ENCODE measurements at regions not wholly inside any gene's neighbourhood (a gene's known extent, or its start where the extent isn't known, plus 50 kb on each side); places are given as distances from the start of the nearest gene placed in this dataset.

- TF ChIP-seq, protein P1, sequence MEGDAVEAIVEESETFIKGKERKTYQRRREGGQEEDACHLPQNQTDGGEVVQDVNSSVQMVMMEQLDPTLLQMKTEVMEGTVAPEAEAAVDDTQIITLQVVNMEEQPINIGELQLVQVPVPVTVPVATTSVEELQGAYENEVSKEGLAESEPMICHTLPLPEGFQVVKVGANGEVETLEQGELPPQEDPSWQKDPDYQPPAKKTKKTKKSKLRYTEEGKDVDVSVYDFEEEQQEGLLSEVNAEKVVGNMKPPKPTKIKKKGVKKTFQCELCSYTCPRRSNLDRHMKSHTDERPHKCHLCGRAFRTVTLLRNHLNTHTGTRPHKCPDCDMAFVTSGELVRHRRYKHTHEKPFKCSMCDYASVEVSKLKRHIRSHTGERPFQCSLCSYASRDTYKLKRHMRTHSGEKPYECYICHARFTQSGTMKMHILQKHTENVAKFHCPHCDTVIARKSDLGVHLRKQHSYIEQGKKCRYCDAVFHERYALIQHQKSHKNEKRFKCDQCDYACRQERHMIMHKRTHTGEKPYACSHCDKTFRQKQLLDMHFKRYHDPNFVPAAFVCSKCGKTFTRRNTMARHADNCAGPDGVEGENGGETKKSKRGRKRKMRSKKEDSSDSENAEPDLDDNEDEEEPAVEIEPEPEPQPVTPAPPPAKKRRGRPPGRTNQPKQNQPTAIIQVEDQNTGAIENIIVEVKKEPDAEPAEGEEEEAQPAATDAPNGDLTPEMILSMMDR (IDR thresholded peaks at IDR 0.05), result no peak
- no peak for TF ChIP-seq POLR2A (IDR thresholded peaks at IDR 0.05)
Measured at GRCh38 chr11:44472916-44473315, 92.5 kb upstream of the CD82 start.

Measured in tibial nerve (tissue), 3 donors.